ENCODE measurements at regions not wholly inside any gene's neighbourhood (a gene's known extent, or its start where the extent isn't known, plus 50 kb on each side); places are given as distances from the start of the nearest gene placed in this dataset.

GRCh38 chr3:87161851-87162250 lies 65.3 kb upstream of the CHMP2B start:
- Histone ChIP-seq H3K79me2 (ENCODE audit: insufficient read depth, low read length) (no peaks in the 10 kb centered on the region), H3K9me3 (ENCODE audit: low read length) (no peaks in the 10 kb centered on the region), H4K20me1 (ENCODE audit: insufficient read depth, low read length) (no peaks in the 10 kb centered on the region), H3K4me3 (replicated peaks in 1 of 3; ENCODE audit: insufficient read depth in 1 of 3, low read depth in 2 of 3, low read length in 3 of 3) (no peak overlapping the region), H2AFZ (ENCODE audit: low read length) (no peak overlapping the region), H3K27ac (ENCODE audit: extremely low read length, insufficient read depth, low read length) (no peak overlapping the region), H3K4me2 (ENCODE audit: low read depth, low read length) (no peak overlapping the region), H3K9ac (ENCODE audit: insufficient read depth, low read depth, low read length) (no peak overlapping the region), H3K4me1 (ENCODE audit: insufficient read depth, low read length) (peaks cover 4% of the 10 kb centered on the region; the same call in 1 of the 2 replicates), H3K27me3 (ENCODE audit: control insufficient read depth in 1 of 2, insufficient read depth in 2 of 2, low read length in 2 of 2) (no peaks in the 10 kb centered on the region), H3K36me3 (replicated peaks in 1 of 2; ENCODE audit: control insufficient read depth in 1 of 2, insufficient read depth in 2 of 2, low read length in 2 of 2) (no peaks in the 10 kb centered on the region)
- FAIRE-seq (no peak), ATAC-seq (no peak), DNase-seq (ENCODE audit: low spot score) (no peak)
- ChIA-PET CTCF (ENCODE audit: low intra/inter-chr PET ratio, low total read pairs) (no interaction called here), POLR2A (no interaction called here)
- in situ Hi-C loops (cut with HindIII; ENCODE audit: extremely low pct_ligation_motif_present, low pct_unique_long_range_greater_than_20kb) (loop anchor here (10.0 kb wide), 2 partner anchors 197 to 387 kb away; no protein-coding TSS in a partner anchor), intact Hi-C loops (cut with micrococcal nuclease; ENCODE audit: unreplicated experiment) (no loop called here)
- WGBS (ENCODE audit: low lambda C conversion rate) = 11% methylated on average over 3 of the region's 3 CpGs
- no TSS peak for BruUV-seq (replicated peaks)
- TF ChIP-seq YY1 (IDR thresholded peaks at IDR 0.05; ENCODE audit: insufficient read depth, insufficient replicate concordance, low read depth, low read length) (no peak), PRDM10 (CRISPR knock-in tag; IDR thresholded peaks at IDR 0.05; ENCODE audit: low read depth) (no peak), NFE2 (CRISPR knock-in tag; IDR thresholded peaks at IDR 0.05) (no peak), KDM6A (CRISPR knock-in tag; IDR thresholded peaks at IDR 0.05; ENCODE audit: low read depth) (no peak), PAX8 (CRISPR knock-in tag; IDR thresholded peaks at IDR 0.05; ENCODE audit: borderline replicate concordance) (no peak), ZNF567 (CRISPR knock-in tag; IDR thresholded peaks at IDR 0.05; ENCODE audit: borderline replicate concordance) (no peak), ZBTB40 (IDR thresholded peaks at IDR 0.05) (no peak), ZBTB40 (CRISPR knock-in tag; IDR thresholded peaks at IDR 0.05) (no peak), PAWR (CRISPR knock-in tag; IDR thresholded peaks at IDR 0.05; ENCODE audit: borderline replicate concordance) (no peak), IRF1 (CRISPR knock-in tag; IDR thresholded peaks at IDR 0.05; ENCODE audit: low read depth) (no peak), ZNF501 (CRISPR knock-in tag; IDR thresholded peaks at IDR 0.05) (no peak)
